Keratinocyte (primary cell): ENCODE measurements at regions not wholly inside any gene's neighbourhood (a gene's known extent, or its start where the extent isn't known, plus 50 kb on each side); places are given as distances from the start of the nearest gene placed in this dataset.

ENCODE experiments used
- DNase-seq: peaks from one replicate; pipeline ENCODE4 v3.0.0-alpha.2; 2011; ENCODE audit warnings: low read depth, missing footprints, low spot score
- FAIRE-seq: peaks from 2 replicates; lab custom pipeline; 2011; peaks lifted over from hg19 to GRCh38; lab: Jason Lieb, UNC
- H2AFZ ChIP-seq: 2 replicates; pipeline ENCODE4 v1.6.0; 2012; ENCODE audit warnings: low read length, control low read depth, inconsistent platforms; ENCODE audit not compliant: control insufficient read depth
- H3K27ac ChIP-seq: 2 replicates; pipeline ENCODE4 v1.5.1; 2011; ENCODE audit warnings: low read length; ENCODE audit not compliant: control insufficient read depth, insufficient read depth
- H3K27me3 ChIP-seq: 3 replicates; pipeline ENCODE4 v1.6.0; 2011; ENCODE audit warnings: low read length; ENCODE audit not compliant: control insufficient read depth, insufficient read depth; ENCODE audit errors: extremely low read depth
- H3K36me3 ChIP-seq, 2 experiments: 2 replicates in 1 of 2; 3 replicates in 1 of 2; pipeline ENCODE4 v1.5.1; 2011; ENCODE audit warnings: low read length in 2 of 2, mild to moderate bottlenecking in 1 of 2; ENCODE audit not compliant: control insufficient read depth in 2 of 2, insufficient read depth in 2 of 2; ENCODE audit errors: extremely low read depth in 1 of 2
- H3K4me1 ChIP-seq: 3 replicates; pipeline ENCODE4 v1.5.1; 2011; ENCODE audit warnings: low read length; ENCODE audit not compliant: control insufficient read depth, insufficient read depth; ENCODE audit errors: extremely low read depth
- H3K4me2 ChIP-seq: 3 replicates; pipeline ENCODE4 v1.6.0; 2011; ENCODE audit warnings: low read depth, low read length; ENCODE audit not compliant: control insufficient read depth, insufficient read depth; ENCODE audit errors: extremely low read depth
- H3K4me3 ChIP-seq, 3 experiments: fragments of 200-600 bp in 1 of 3; sonication (generic) in 1 of 3; 2 replicates in 2 of 3; 3 replicates in 1 of 3; pipeline ENCODE4 v1.5.1; 2011 to 2016; ENCODE audit warnings: low read length in 3 of 3, mild to moderate bottlenecking in 3 of 3, control low read depth in 2 of 3, inconsistent platforms in 1 of 3, low read depth in 1 of 3, mixed read lengths in 1 of 3, mixed run types in 1 of 3, moderate library complexity in 1 of 3; ENCODE audit not compliant: control insufficient read depth in 2 of 3, insufficient read depth in 2 of 3; ENCODE audit errors: extremely low read depth in 1 of 3
- H3K79me2 ChIP-seq: 2 replicates; pipeline ENCODE4 v1.6.0; 2012; ENCODE audit warnings: low read length; ENCODE audit not compliant: control insufficient read depth, insufficient read depth
- H3K9ac ChIP-seq: 3 replicates; pipeline ENCODE4 v1.6.0; 2011; ENCODE audit warnings: low read length; ENCODE audit not compliant: control insufficient read depth, insufficient read depth; ENCODE audit errors: extremely low read depth
- H3K9me1 ChIP-seq: 3 replicates; pipeline ENCODE4 v1.6.0; 2011; ENCODE audit warnings: low read length; ENCODE audit not compliant: control insufficient read depth, insufficient read depth; ENCODE audit errors: extremely low read depth
- H3K9me3 ChIP-seq: 2 replicates; pipeline ENCODE4 v1.5.1; 2012; ENCODE audit warnings: low read depth, low read length; ENCODE audit not compliant: control insufficient read depth
- H4K20me1 ChIP-seq: 3 replicates; pipeline ENCODE4 v1.6.0; 2011; ENCODE audit warnings: low read length; ENCODE audit not compliant: control insufficient read depth, insufficient read depth; ENCODE audit errors: extremely low read depth
- EZH2 ChIP-seq: IDR thresholded peaks from one replicate; pipeline ENCODE4 v1.6.1; 2012; ENCODE audit warnings: inconsistent platforms, mild to moderate bottlenecking, low read length, moderate library complexity
- dilution Hi-C: fragments of 300-500 bp; cut with MboI; formaldehyde crosslinking; loops from one replicate; pipeline ENCODE4 v1.7.0; 2020; ENCODE audit warnings: low sequenced_read_pairs; ENCODE audit not compliant: extremely low pct_ligation_motif_present
- TF ChIP-seq, protein P1 (sequence below), 3 experiments: IDR thresholded peaks in 1 of 3; conservative IDR thresholded peaks in 1 of 3; optimal IDR thresholded peaks in 1 of 3; 2 replicates in 2 of 3; 3 replicates in 1 of 3; pipeline versions ENCODE3 to v1.5.1; 2011; ENCODE audit warnings: low read length in 3 of 3, mild to moderate bottlenecking in 3 of 3, moderate library complexity in 2 of 3, control low read depth in 1 of 3, inconsistent platforms in 1 of 3; ENCODE audit not compliant: insufficient read depth in 2 of 3; ENCODE audit errors: extremely low read depth in 1 of 3

DNA sequence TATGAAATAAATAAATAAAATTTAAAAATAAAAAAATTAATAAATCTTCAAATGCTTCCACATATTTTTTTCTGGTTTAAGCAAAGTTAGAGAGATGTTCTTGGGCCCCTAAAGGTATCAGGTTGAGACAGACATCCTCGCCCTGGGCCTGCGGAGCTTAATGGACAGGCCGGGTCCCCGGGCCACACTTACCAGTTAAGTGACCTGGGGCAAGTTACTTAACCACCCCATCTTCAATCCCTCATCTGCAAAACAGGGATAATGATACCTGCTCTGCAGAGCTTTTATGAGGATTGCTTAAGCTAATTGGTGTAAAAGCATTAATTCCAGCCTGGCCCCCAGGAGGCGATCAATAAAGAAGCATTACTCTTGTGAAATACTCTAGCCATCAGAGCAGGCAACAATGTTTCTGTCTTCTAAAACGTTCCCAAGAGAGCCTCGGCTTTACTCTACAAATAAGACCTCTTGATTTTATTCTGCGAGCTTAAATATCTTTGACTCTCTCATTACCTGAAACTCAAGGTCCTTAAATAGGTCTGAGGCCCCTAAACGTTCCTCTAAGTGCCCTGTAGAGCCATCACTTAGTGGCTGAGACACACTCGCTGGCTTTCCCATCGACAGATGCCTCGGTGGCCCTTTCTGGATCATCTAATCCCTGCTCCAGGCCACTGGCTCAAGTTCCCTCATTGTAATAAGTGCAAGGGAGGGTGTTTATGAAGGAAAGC lies 81.1 kb upstream of the DIO3 start:
- DNase-seq (no peak), FAIRE-seq (no peak)
- Histone ChIP-seq H3K9me3 (peaks cover 2% of the 10 kb centered on the region), H3K27ac (no peak overlapping the region), H3K9ac (no peak overlapping the region), H3K4me2 (no peak overlapping the region), H4K20me1 (no peaks in the 10 kb centered on the region), H3K36me3 (no peaks in the 10 kb centered on the region), H3K27me3 (no peaks in the 10 kb centered on the region), H3K9me1 (no peaks in the 10 kb centered on the region), H3K79me2 (no peaks in the 10 kb centered on the region), H2AFZ (no peak overlapping the region), H3K4me1 (no peaks in the 10 kb centered on the region), H3K4me3 (no peak overlapping the region)
- dilution Hi-C loops, result no loop called here
- TF ChIP-seq EZH2, result no peak
- TF ChIP-seq, protein P1, sequence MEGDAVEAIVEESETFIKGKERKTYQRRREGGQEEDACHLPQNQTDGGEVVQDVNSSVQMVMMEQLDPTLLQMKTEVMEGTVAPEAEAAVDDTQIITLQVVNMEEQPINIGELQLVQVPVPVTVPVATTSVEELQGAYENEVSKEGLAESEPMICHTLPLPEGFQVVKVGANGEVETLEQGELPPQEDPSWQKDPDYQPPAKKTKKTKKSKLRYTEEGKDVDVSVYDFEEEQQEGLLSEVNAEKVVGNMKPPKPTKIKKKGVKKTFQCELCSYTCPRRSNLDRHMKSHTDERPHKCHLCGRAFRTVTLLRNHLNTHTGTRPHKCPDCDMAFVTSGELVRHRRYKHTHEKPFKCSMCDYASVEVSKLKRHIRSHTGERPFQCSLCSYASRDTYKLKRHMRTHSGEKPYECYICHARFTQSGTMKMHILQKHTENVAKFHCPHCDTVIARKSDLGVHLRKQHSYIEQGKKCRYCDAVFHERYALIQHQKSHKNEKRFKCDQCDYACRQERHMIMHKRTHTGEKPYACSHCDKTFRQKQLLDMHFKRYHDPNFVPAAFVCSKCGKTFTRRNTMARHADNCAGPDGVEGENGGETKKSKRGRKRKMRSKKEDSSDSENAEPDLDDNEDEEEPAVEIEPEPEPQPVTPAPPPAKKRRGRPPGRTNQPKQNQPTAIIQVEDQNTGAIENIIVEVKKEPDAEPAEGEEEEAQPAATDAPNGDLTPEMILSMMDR (optimal IDR thresholded peaks at IDR 0.05 in 1 of 3, IDR thresholded peaks at IDR 0.05 in 1 of 3, conservative IDR thresholded peaks at IDR 0.05 in 1 of 3; ENCODE audit: extremely low read depth in 1 of 3, insufficient read depth in 2 of 3, low read length in 3 of 3), result no peak

DNA sequence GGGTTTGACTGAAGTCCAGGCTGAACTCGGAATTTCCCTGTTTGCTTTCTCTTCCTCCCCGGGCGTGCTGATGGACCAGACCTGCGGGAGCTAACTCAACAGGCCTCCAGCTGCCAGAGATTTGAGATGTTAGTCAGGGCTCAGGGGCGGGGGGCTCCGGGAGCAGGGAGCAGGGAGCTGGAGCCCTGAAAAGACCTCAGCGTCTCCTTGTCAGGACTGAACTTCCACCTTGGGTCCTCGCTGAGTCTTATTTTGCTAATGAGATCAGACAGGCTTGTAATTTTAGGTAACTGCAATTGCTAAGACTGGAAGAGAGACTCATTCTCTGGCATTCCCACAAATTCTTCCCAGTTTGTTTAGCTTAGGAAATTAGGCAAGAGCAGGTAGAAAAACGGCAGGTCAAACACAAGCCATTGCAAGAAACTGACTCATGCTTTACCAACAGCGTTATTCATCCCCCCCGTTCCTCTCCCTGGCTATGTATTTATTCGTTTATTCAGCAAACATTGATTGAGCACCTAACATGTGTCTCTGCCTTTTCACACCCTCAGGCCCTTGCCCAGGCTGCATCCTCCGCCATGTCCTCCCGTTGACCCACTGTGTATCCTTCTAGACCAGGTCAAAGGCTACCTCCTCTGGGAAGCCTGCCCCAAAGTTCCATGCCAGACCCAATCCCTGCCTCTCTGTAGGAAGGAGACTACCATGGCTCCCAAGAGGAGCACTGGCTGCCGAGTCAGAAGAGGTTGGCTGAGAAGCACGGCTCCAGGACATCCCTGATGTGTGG lies 80.4 kb upstream of the DIO3 start:
- Histone ChIP-seq H4K20me1 (no peaks in the 10 kb centered on the region), H3K36me3 (no peaks in the 10 kb centered on the region), H3K9me3 (peaks cover 2% of the 10 kb centered on the region), H3K27me3 (no peaks in the 10 kb centered on the region), H3K79me2 (no peaks in the 10 kb centered on the region), H3K4me1 (no peaks in the 10 kb centered on the region), H3K9ac (no peak overlapping the region), H3K4me2 (no peak overlapping the region), H2AFZ (no peak overlapping the region), H3K9me1 (no peaks in the 10 kb centered on the region), H3K27ac (no peak overlapping the region), H3K4me3 (no peak overlapping the region)
- no peak for TF ChIP-seq EZH2
- TF ChIP-seq, protein P1 (optimal IDR thresholded peaks at IDR 0.05 in 1 of 3, IDR thresholded peaks at IDR 0.05 in 1 of 3, conservative IDR thresholded peaks at IDR 0.05 in 1 of 3; ENCODE audit: extremely low read depth in 1 of 3, insufficient read depth in 2 of 3, low read length in 3 of 3), result no peak
- DNase-seq (peak; percentile 15), FAIRE-seq (no peak)
- dilution Hi-C loops, result no loop called here
